Right lobe of liver (tissue), 4 donors: ENCODE measurements at regions not wholly inside any gene's neighbourhood (a gene's known extent, or its start where the extent isn't known, plus 50 kb on each side); places are given as distances from the start of the nearest gene placed in this dataset.

Experiments used
- CTCF ChIP-seq, 4 donors: fragments of 200-600 bp in 3 of 4; fragments of 450-650 bp in 1 of 4; IDR thresholded peaks; one replicate each; pipeline versions ENCODE4 v1.5.1 to v1.8.0; 2016 to 2022; ENCODE audit warnings: antibody characterized with exemption in 4 of 4, mild to moderate bottlenecking in 2 of 4
- POLR2A ChIP-seq: fragments of 450-650 bp; IDR thresholded peaks from one replicate; pipeline ENCODE4 v1.6.1; 2017; ENCODE audit warnings: antibody characterized with exemption, mild to moderate bottlenecking
- donor health status: DM: no; HTN: no; CAD: no.
- donor health status: DM: no; HTN: no; CAD: no.
- donor health status: DM: no; HTN: yes; CAD: no.

DNA sequence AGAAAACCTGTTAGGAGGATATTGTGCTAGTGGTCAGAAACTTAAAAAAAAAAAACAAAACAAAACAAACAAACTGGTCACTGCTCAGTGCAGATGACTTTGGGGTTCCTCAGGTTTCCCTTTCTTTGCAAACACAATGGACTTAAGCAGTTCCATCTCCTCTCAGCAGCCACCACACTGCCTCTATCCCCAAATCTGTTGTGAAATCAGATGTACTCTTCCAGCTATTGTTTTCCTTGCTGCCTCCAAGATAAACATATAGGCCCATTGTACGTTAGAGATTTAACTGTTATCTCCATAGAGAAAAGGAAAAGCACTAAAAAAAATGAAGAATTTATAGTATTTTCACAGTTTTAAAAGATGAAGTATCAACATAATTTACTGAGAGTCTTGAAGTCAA, 147.1 kb downstream of the MPP7 start:
- TF ChIP-seq CTCF (IDR thresholded peaks at IDR 0.05), result no peak
- TF ChIP-seq POLR2A, result no peak
